Fibroblast of the aortic adventitia (primary cell): ENCODE measurements at regions not wholly inside any gene's neighbourhood (a gene's known extent, or its start where the extent isn't known, plus 50 kb on each side); places are given as distances from the start of the nearest gene placed in this dataset.
"Not testable (repeated sequence)": the region's sequence is repeated elsewhere in the genome, so short reads cannot be mapped to it uniquely, and the experiment has no call there.

Source experiments
- DNase-seq: peaks from one replicate; pipeline ENCODE4 v3.0.0-alpha.2; 2010; ENCODE audit warnings: low read depth
- H3K4me3 ChIP-seq: 2 replicates; pipeline ENCODE4 v1.5.1; 2011; ENCODE audit warnings: low read depth, mild to moderate bottlenecking, control low read depth, low read length, moderate library complexity
- CTCF ChIP-seq: IDR thresholded peaks from 2 replicates; pipeline ENCODE4 v1.5.1; 2011; ENCODE audit warnings: mild to moderate bottlenecking, low read length, control low read depth, inconsistent platforms; ENCODE audit not compliant: insufficient read depth

GRCh38 chrX:104459796-104460195 is 106.2 kb upstream of the IL1RAPL2 start:
- no peak overlapping the region for H3K4me3 ChIP-seq
- no peak for TF ChIP-seq CTCF
- no peak for DNase-seq

- not testable (repeated sequence) for H3K4me3 ChIP-seq, DNase-seq
These were observed 108.9 kb upstream of the IL1RAPL2 start for GRCh38 chrX:104457130-104457529.

GRCh38 chrX:104450316-104450715 is 115.7 kb upstream of the IL1RAPL2 start:
- DNase-seq, result no peak
- no peak overlapping the region for H3K4me3 ChIP-seq
- TF ChIP-seq CTCF, result no peak

DNA sequence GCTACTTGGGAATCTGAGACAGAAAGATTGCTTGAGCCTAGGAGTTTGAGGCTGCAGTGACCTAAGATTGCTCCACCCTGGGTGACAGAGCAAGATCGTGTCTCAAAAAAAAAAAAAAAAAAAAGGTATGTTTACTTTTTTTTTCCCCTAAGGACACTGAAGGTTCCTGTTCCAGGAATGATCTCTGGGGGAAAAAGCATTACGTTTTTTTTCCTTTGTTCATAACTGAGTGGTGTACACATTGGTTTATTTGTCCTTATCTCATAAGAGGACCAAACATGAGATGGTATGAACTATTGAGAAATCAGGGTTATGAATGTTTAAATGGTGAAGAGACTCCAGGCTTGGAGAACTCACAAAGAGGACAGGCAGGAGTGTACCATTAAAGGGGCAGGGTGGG is 120.4 kb upstream of the IL1RAPL2 start:
- TF ChIP-seq CTCF, result no peak
- DNase-seq, result no peak
- H3K4me3 ChIP-seq, result no peak overlapping the region

DNA sequence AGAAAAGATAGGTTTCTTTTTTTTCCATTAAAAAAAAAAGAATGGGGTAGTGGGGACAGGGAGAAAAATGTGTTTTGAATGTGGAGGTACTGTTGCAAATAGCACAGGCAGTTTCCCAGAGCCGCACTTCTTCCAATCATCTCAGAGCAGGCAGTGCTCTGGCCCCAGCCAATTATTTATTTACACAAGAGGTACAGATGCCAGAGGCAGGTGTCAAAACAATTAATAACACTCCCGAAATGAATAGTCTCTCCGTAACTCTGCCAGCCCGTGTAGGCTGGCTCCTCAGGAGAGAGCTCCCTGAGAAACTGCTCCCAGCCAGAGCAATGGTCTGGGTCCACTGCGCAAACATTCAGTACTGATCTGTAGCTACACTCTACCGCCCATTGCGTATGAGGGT is 130.8 kb upstream of the IL1RAPL2 start:
- no peak overlapping the region for H3K4me3 ChIP-seq
- no peak for DNase-seq
- no peak for TF ChIP-seq CTCF

DNA sequence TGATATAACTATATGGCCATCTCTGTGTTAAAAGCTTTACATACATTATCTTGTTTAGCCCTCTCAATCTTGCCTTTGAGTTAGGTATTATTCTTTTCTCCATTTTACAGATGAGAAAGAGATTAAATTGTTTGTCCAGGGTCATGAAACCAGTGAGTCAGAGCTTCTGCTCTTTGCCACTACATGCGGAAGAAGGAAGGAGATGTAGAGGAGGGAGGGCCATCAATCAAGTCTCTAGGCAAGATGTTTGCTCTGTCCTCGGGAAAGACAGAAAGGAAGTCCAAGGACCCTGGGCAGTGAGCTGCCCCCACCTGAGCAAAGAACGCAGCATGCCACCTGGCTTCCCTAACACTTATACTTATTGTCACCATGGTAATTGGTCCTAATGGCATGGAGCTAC is 133.7 kb upstream of the IL1RAPL2 start:
- DNase-seq, result no peak
- TF ChIP-seq CTCF, result no peak
- no peak overlapping the region for H3K4me3 ChIP-seq

GRCh38 chrX:104430742-104431119 is 135.3 kb upstream of the IL1RAPL2 start:
- TF ChIP-seq CTCF, result no peak
- DNase-seq, result no peak
- H3K4me3 ChIP-seq, result no peak overlapping the region
